Lower leg skin (tissue), 4 donors: ENCODE measurements at regions not wholly inside any gene's neighbourhood (a gene's known extent, or its start where the extent isn't known, plus 50 kb on each side); places are given as distances from the start of the nearest gene placed in this dataset.

ENCODE experiments used
- DNase-seq, 2 donors: peaks; one replicate each; pipeline ENCODE4 v3.0.0-alpha.2; 2019; ENCODE audit warnings: low spot score in 2 of 2
- H3K4me3 ChIP-seq: fragments of 200-600 bp; sonication (generic); 2 replicates; pipeline ENCODE4 v1.5.1; 2017; ENCODE audit warnings: mild to moderate bottlenecking, low read depth; ENCODE audit not compliant: poor library complexity, severe bottlenecking
- CTCF ChIP-seq, 3 donors: fragments of 450-650 bp; IDR thresholded peaks; one replicate each; pipeline ENCODE4 v1.5.1; 2016; ENCODE audit warnings: antibody characterized with exemption in 3 of 3, mild to moderate bottlenecking in 3 of 3, moderate library complexity in 2 of 3
- POLR2A ChIP-seq, 2 donors: fragments of 450-650 bp; IDR thresholded peaks; one replicate each; pipeline ENCODE4 v1.6.1; 2016 to 2017; ENCODE audit warnings: antibody characterized with exemption in 2 of 2, mild to moderate bottlenecking in 1 of 2, moderate library complexity in 1 of 2
- WGBS, 2 donors: methylation state at CpG; one replicate each; pipeline ENCODE4 v1.1.5; 2018; 5-methylcytosine and 5-hydroxymethylcytosine counted together
- intact Hi-C: fragments of 100-400 bp; cut with DNase I; formaldehyde crosslinking; loops from one replicate; pipeline ENCODE4 v1.15.0; 2023; ENCODE audit warnings: low total_unique reads

DNA sequence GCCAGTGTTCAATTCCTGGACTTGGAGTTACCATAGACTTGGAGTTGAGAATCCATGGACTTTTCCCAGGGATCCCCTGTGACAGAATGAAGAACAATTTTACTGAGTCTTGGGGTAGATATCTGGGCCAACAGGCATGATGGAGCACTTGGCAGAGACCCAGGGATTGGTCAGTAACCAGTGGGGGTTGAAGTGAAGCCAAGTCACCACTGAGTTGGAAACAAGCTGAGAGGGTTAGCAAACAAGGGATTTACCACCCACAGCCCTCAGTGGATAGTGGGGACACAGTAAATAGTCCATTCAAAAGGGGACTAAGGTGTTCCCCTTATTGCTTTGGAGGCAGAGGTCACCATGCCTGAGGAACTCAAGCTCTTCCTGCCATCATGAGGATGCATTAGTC lies 281.7 kb downstream of the PPP1R2C start:
- intact Hi-C loops: no loop called here
- no peak overlapping the region for H3K4me3 ChIP-seq
- DNase-seq: no peak
- no peak for TF ChIP-seq CTCF (IDR thresholded peaks at IDR 0.05)
- no peak for TF ChIP-seq POLR2A (IDR thresholded peaks at IDR 0.05)

GRCh38 chrX:42495139-42495538 lies 282.8 kb downstream of the PPP1R2C start:
- WGBS, 2 donors: 75 to 86% methylated on average over 7 of the region's 7 CpGs
- no peak for TF ChIP-seq POLR2A (IDR thresholded peaks at IDR 0.05)
- TF ChIP-seq CTCF (IDR thresholded peaks at IDR 0.05): no peak
- H3K4me3 ChIP-seq: no peak overlapping the region
- DNase-seq: no peak
- intact Hi-C loops: no loop called here

GRCh38 chrX:42491137-42491907 lies 286.6 kb downstream of the PPP1R2C start:
- WGBS, 2 donors: 57 to 65% methylated on average over 2 of the region's 2 CpGs
- intact Hi-C loops: no loop called here
- TF ChIP-seq CTCF (IDR thresholded peaks at IDR 0.05) (no peak), POLR2A (IDR thresholded peaks at IDR 0.05) (no peak)
- H3K4me3 ChIP-seq: no peak overlapping the region
- no peak for DNase-seq

- H3K4me3 ChIP-seq: no peak overlapping the region
- DNase-seq: no peak
- 55 to 80% methylated on average over 3 of the region's 3 CpGs for WGBS, 2 donors
- intact Hi-C loops: no loop called here
- TF ChIP-seq POLR2A (IDR thresholded peaks at IDR 0.05) (no peak), CTCF (IDR thresholded peaks at IDR 0.05) (no peak)
These were observed 287.9 kb downstream of the PPP1R2C start for GRCh38 chrX:42490111-42490510.

DNA sequence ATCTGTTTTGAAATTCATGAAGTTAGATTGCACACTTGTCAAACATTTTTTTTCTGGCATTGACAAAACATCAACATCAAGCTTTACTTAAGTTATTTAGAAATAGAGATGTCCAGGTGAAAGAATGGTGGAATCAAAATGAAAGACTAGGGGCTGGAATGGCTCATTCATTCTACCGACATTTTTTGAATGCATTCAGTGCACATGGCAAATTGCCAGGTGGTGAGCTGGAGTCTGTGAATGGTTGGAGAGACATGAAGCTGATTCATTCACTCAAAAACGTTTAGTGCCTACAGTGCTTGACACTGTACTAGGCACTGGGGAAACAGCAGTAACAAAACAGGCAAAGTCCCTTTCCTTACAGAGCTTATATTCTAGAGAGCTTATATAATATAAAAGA lies 292.4 kb downstream of the PPP1R2C start:
- TF ChIP-seq POLR2A (IDR thresholded peaks at IDR 0.05) (no peak), CTCF (IDR thresholded peaks at IDR 0.05) (no peak)
- DNase-seq: no peak

GRCh38 chrX:42484233-42484632 lies 293.7 kb downstream of the PPP1R2C start:
- no peak for TF ChIP-seq CTCF (IDR thresholded peaks at IDR 0.05)
- TF ChIP-seq POLR2A (IDR thresholded peaks at IDR 0.05): no peak
- intact Hi-C loops: no loop called here
- 88 to 93% methylated on average over 1 of the region's 1 CpG for WGBS, 2 donors
- no peak overlapping the region for H3K4me3 ChIP-seq
- DNase-seq: no peak

More for the DNA sequence above, 292.4 kb downstream of the PPP1R2C start:
- intact Hi-C loops: no loop called here
- WGBS, 2 donors: 36 to 45% methylated on average over 2 of the region's 2 CpGs
- H3K4me3 ChIP-seq: no peak overlapping the region
